ENCODE measurements at regions not wholly inside any gene's neighbourhood (a gene's known extent, or its start where the extent isn't known, plus 50 kb on each side); places are given as distances from the start of the nearest gene placed in this dataset.

- Histone ChIP-seq H3K4me3 (no peak overlapping the region), H4K20me1 (replicated peaks; ENCODE audit: control insufficient read depth, insufficient read depth, low read length) (no peaks in the 10 kb centered on the region), H3K79me2 (ENCODE audit: control insufficient read depth, insufficient read depth, low read length) (no peaks in the 10 kb centered on the region), H3K9me3 (replicated peaks; ENCODE audit: control insufficient read depth, insufficient read depth, low read depth, low read length) (no peaks in the 10 kb centered on the region), H3K9ac (ENCODE audit: insufficient read depth in 1 of 2, low read depth in 2 of 2, low read length in 2 of 2) (no peak overlapping the region), H3K36me3 (ENCODE audit: control insufficient read depth, insufficient read depth, low read length) (no peaks in the 10 kb centered on the region), H3K4me2 (ENCODE audit: insufficient read depth, low read length) (no peak overlapping the region), H3K27me3 (ENCODE audit: control insufficient read depth in 2 of 2, insufficient read depth in 2 of 2, low read length in 2 of 2) (no peaks in the 10 kb centered on the region), H3K9me1 (ENCODE audit: control insufficient read depth, insufficient read depth, low read length) (no peaks in the 10 kb centered on the region), H3K4me1 (replicated peaks in 1 of 2; ENCODE audit: control insufficient read depth in 2 of 2, insufficient read depth in 2 of 2, low read length in 2 of 2) (no peaks in the 10 kb centered on the region), H3K27ac (ENCODE audit: extremely low read depth, low read depth, low read length) (no peak overlapping the region), H2AFZ (ENCODE audit: low read depth, low read length) (no peak overlapping the region)
- 0% methylated on average over 2 of the region's 2 CpGs for WGBS (ENCODE audit: insufficient coverage, low coverage, missing lambda C conversion rate)
- intact Hi-C loops (cut with micrococcal nuclease): no loop called here
- FAIRE-seq (no peak), ATAC-seq (no peak), DNase-seq (ENCODE audit: extremely low read depth in 1 of 4, low spot score in 3 of 4) (no peak)
- POLR2A ChIA-PET: interaction anchor here (0.6 kb wide), 1 partner anchor 928 kb away, joined by 5 read pairs; no protein-coding TSS in a partner anchor
- in situ Hi-C loops (cut with MboI): no loop called here
- no TSS peak for BruUV-seq (replicated peaks)
- CTCF ChIA-PET (ENCODE audit: low intra/inter-chr PET ratio): no interaction called here
- TF ChIP-seq SNIP1 (IDR thresholded peaks at IDR 0.05; ENCODE audit: low read depth) (no peak), PREB (CRISPR knock-in tag; IDR thresholded peaks at IDR 0.05) (no peak), BRF1 (IDR thresholded peaks at IDR 0.05; ENCODE audit: borderline replicate concordance, extremely low read depth, insufficient read length) (no peak), ZNF764 (CRISPR knock-in tag; IDR thresholded peaks at IDR 0.05; ENCODE audit: low read depth) (no peak), E4F1 (CRISPR knock-in tag; IDR thresholded peaks at IDR 0.05; ENCODE audit: borderline replicate concordance) (no peak), GATA2 (CRISPR knock-in tag; IDR thresholded peaks at IDR 0.05) (no peak), SP2 (IDR thresholded peaks at IDR 0.05; ENCODE audit: extremely low read depth, low read depth, low read length, poor library complexity, severe bottlenecking) (no peak), CEBPZ (IDR thresholded peaks at IDR 0.05; ENCODE audit: borderline replicate concordance, low read depth, low read length) (no peak), PYGO2 (tag; IDR thresholded peaks at IDR 0.05) (no peak), DNMT1 (IDR thresholded peaks at IDR 0.05) (no peak), ZBTB49 (CRISPR knock-in tag; IDR thresholded peaks at IDR 0.05; ENCODE audit: borderline replicate concordance) (no peak), GABPA (tag; conservative IDR thresholded peaks at IDR 0.05; ENCODE audit: low read depth) (no peak), HDAC6 (IDR thresholded peaks at IDR 0.05; ENCODE audit: low read depth, low read length) (no peak)
Measured at GRCh38 chr6:125451750-125452149, 150.0 kb upstream of the HDDC2 start.
